Stimulated activated CD4-positive, alpha-beta T cell treated with anti-CD3 and anti-CD28 coated beads, TNF-alpha, amount 100 ng/mL, for 1 hour (primary cell): ENCODE measurements at regions not wholly inside any gene's neighbourhood (a gene's known extent, or its start where the extent isn't known, plus 50 kb on each side); places are given as distances from the start of the nearest gene placed in this dataset.
"Not testable (repeated sequence)": the region's sequence is repeated elsewhere in the genome, so short reads cannot be mapped to it uniquely, and the experiment has no call there.

Source experiments
- DNase-seq, 3 donors: peaks; one replicate each; pipeline ENCODE4 v3.0.0-alpha.2; 2020; ENCODE audit warnings: low read depth in 3 of 3, low spot score in 1 of 3

GRCh38 chr2:240238786-240239185 lies 98.3 kb upstream of the OTOS start:
- DNase-seq = no peak

- no peak for DNase-seq
These were observed 98.9 kb upstream of the OTOS start for GRCh38 chr2:240239325-240239724.

- no peak for DNase-seq
These were observed 99.7 kb upstream of the OTOS start for GRCh38 chr2:240240017-240240734.

GRCh38 chr2:240240781-240241180 lies 100.3 kb upstream of the OTOS start:
- DNase-seq = no peak

GRCh38 chr2:240241572-240241971 lies 101.1 kb upstream of the OTOS start:
- no peak for DNase-seq

GRCh38 chr2:240243049-240243448 lies 102.6 kb upstream of the OTOS start:
- not testable (repeated sequence) for DNase-seq

- no peak for DNase-seq
These were observed 104.1 kb upstream of the OTOS start for GRCh38 chr2:240244543-240244942.

GRCh38 chr2:240245184-240245583 lies 104.7 kb upstream of the OTOS start:
- DNase-seq = no peak

- no peak for DNase-seq
These were observed 105.2 kb upstream of the OTOS start for GRCh38 chr2:240245706-240246105.

GRCh38 chr2:240246173-240246820 lies 105.8 kb upstream of the OTOS start:
- no peak for DNase-seq

- DNase-seq = no peak
These were observed 106.9 kb upstream of the OTOS start for GRCh38 chr2:240247241-240247867.

GRCh38 chr2:240247868-240248720 lies 107.6 kb upstream of the OTOS start:
- no peak for DNase-seq

- no peak for DNase-seq
These were observed 108.4 kb upstream of the OTOS start for GRCh38 chr2:240248721-240249422.

GRCh38 chr2:240249423-240250149 lies 109.1 kb upstream of the OTOS start:
- DNase-seq = no peak

GRCh38 chr2:240250150-240250984 lies 109.9 kb upstream of the OTOS start:
- no peak for DNase-seq

GRCh38 chr2:240250985-240251847 lies 110.8 kb upstream of the OTOS start:
- DNase-seq = no peak

- DNase-seq = no peak
These were observed 111.4 kb upstream of the OTOS start for GRCh38 chr2:240251848-240252190.

- DNase-seq = no peak
These were observed 111.9 kb upstream of the OTOS start for GRCh38 chr2:240252191-240252871.
